H1 (cell line): ENCODE measurements at regions not wholly inside any gene's neighbourhood (a gene's known extent, or its start where the extent isn't known, plus 50 kb on each side); places are given as distances from the start of the nearest gene placed in this dataset.

Experiments
- CTCF ChIA-PET: fragments of 300-600 bp; sonication (Branson Sonifier 250); formaldehyde crosslinking; loops from one replicate; lab custom pipeline; 2021; ENCODE audit not compliant: partially characterized antibody; lab: Charles Lee
- POLR2A ChIA-PET: fragments of 300-600 bp; sonication (Branson Sonifier 250); formaldehyde crosslinking; loops from one replicate; lab custom pipeline; 2021; ENCODE audit warnings: inconsistent platforms; ENCODE audit not compliant: partially characterized antibody; lab: Charles Lee
- DNase-seq, 2 experiments: peaks; one replicate each; pipeline versions ENCODE4 v3.0.0 to v3.0.0-alpha.2; 2010 to 2022; ENCODE audit warnings: low spot score in 2 of 2, low read depth in 1 of 2, mixed read lengths in 1 of 2
- FAIRE-seq: peaks from 2 replicates; lab custom pipeline; 2011; peaks lifted over from hg19 to GRCh38; lab: Jason Lieb, UNC
- H2AFZ ChIP-seq: 2 replicates; pipeline ENCODE4 v1.8.1; 2012; ENCODE audit warnings: low read length, inconsistent platforms
- H2AK5ac ChIP-seq: 2 replicates; pipeline ENCODE4 v1.6.1; 2013; ENCODE audit warnings: low read depth, low read length
- H2BK120ac ChIP-seq: replicated peaks from 2 replicates; pipeline ENCODE3; 2013; ENCODE audit warnings: low read depth, low read length, inconsistent platforms
- H2BK12ac ChIP-seq: 2 replicates; pipeline ENCODE4 v1.6.1; 2013; ENCODE audit warnings: low read depth, low read length
- H2BK15ac ChIP-seq: 2 replicates; pipeline ENCODE4 v1.6.1; 2013; ENCODE audit warnings: low read length
- H2BK20ac ChIP-seq: 2 replicates; pipeline ENCODE4 v1.6.1; 2013; ENCODE audit warnings: low read length
- H2BK5ac ChIP-seq: 2 replicates; pipeline ENCODE4 v1.6.1; 2013; ENCODE audit warnings: low read depth, low read length
- H3K14ac ChIP-seq: 2 replicates; pipeline ENCODE4 v1.6.1; 2013; ENCODE audit warnings: inconsistent platforms; ENCODE audit not compliant: insufficient read length
- H3K18ac ChIP-seq: 2 replicates; pipeline ENCODE4 v1.6.1; 2013; ENCODE audit warnings: low read length; ENCODE audit errors: extremely low read depth
- H3K23ac ChIP-seq: 2 replicates; pipeline ENCODE4 v1.6.1; 2013; ENCODE audit warnings: inconsistent platforms; ENCODE audit not compliant: insufficient read length
- H3K23me2 ChIP-seq: 2 replicates; pipeline ENCODE4 v1.6.1; 2013; ENCODE audit warnings: low read depth, low read length
- H3K27ac ChIP-seq: 2 replicates; pipeline ENCODE4 v1.6.1; 2011; ENCODE audit warnings: low read depth, low read length, inconsistent platforms
- H3K27me3 ChIP-seq, 4 experiments: replicated peaks in 1 of 4; 1 replicate in 1 of 4; 2 replicates in 3 of 4; pipeline versions ENCODE4 v1.6.1 to v1.8.1; 2011 to 2013; ENCODE audit warnings: low read length in 3 of 4, mild to moderate bottlenecking in 3 of 4, inconsistent platforms in 2 of 4, mixed read lengths in 2 of 4, moderate library complexity in 1 of 4; ENCODE audit not compliant: control insufficient read depth in 3 of 4, insufficient read depth in 3 of 4; ENCODE audit errors: extremely low read depth in 1 of 4
- H3K36me3 ChIP-seq, 4 experiments: 2 replicates each; pipeline versions ENCODE4 v1.6.1 to v1.8.1; 2011 to 2013; ENCODE audit warnings: mild to moderate bottlenecking in 4 of 4, low read length in 3 of 4, moderate library complexity in 2 of 4, control low read depth in 1 of 4, inconsistent platforms in 1 of 4; ENCODE audit not compliant: insufficient read depth in 4 of 4, control insufficient read depth in 2 of 4
- H3K4ac ChIP-seq: replicated peaks from 2 replicates; pipeline ENCODE3; 2013; ENCODE audit warnings: low read length, low read depth, mixed read lengths, inconsistent platforms; ENCODE audit not compliant: insufficient read length
- H3K4me1 ChIP-seq, 4 experiments: replicated peaks in 1 of 4; 1 replicate in 1 of 4; 2 replicates in 3 of 4; pipeline versions ENCODE4 v1.6.1 to v1.8.1; 2011 to 2013; ENCODE audit warnings: low read length in 3 of 4, inconsistent platforms in 2 of 4, mixed read lengths in 1 of 4; ENCODE audit not compliant: insufficient read depth in 4 of 4, control insufficient read depth in 3 of 4
- H3K4me2 ChIP-seq, 2 experiments: 2 replicates each; pipeline versions ENCODE4 v1.6.1 to v1.8.1; 2011 to 2013; ENCODE audit warnings: low read depth in 2 of 2, low read length in 2 of 2, control low read depth in 1 of 2, inconsistent platforms in 1 of 2, mild to moderate bottlenecking in 1 of 2; ENCODE audit not compliant: insufficient read depth in 1 of 2
- H3K4me3 ChIP-seq, 4 experiments: fragments of 200-600, 300-600 bp in 1 of 4; sonication (generic), shearing (Covaris generic), sonication (Bioruptor Twin) in 1 of 4; 2 replicates each; pipeline versions ENCODE4 v1.5.1 to v1.8.1; 2011 to 2016; ENCODE audit warnings: low read length in 4 of 4, low read depth in 3 of 4, control low read depth in 2 of 4, inconsistent platforms in 2 of 4, mild to moderate bottlenecking in 2 of 4, mixed read lengths in 1 of 4, moderate library complexity in 1 of 4; ENCODE audit not compliant: insufficient read depth in 2 of 4; ENCODE audit errors: extremely low read depth in 1 of 4
- H3K56ac ChIP-seq: replicated peaks from 2 replicates; pipeline ENCODE3; 2013; ENCODE audit warnings: low read depth, mild to moderate bottlenecking, mixed read lengths, low read length, inconsistent platforms; ENCODE audit not compliant: insufficient read length
- H3K79me1 ChIP-seq: 2 replicates; pipeline ENCODE4 v1.6.1; 2013; ENCODE audit warnings: low read depth, low read length, control low read depth
- H3K79me2 ChIP-seq, 2 experiments: 2 replicates each; pipeline versions ENCODE4 v1.6.1 to v1.8.1; 2012 to 2013; ENCODE audit warnings: low read length in 2 of 2, mild to moderate bottlenecking in 2 of 2, inconsistent platforms in 1 of 2; ENCODE audit not compliant: insufficient read depth in 2 of 2, control insufficient read depth in 1 of 2
- H3K9ac ChIP-seq, 4 experiments: replicated peaks in 1 of 4; 1 replicate in 1 of 4; 2 replicates in 3 of 4; pipeline versions ENCODE4 v1.6.1 to v1.8.1; 2011 to 2013; ENCODE audit warnings: low read depth in 3 of 4, low read length in 3 of 4, control low read depth in 2 of 4, mild to moderate bottlenecking in 2 of 4, moderate library complexity in 2 of 4, inconsistent platforms in 1 of 4; ENCODE audit errors: extremely low read depth in 1 of 4
- H3K9me3 ChIP-seq, 2 experiments: 2 replicates each; pipeline versions ENCODE4 v1.6.1 to v1.8.1; 2012 to 2013; ENCODE audit warnings: mild to moderate bottlenecking in 2 of 2, moderate library complexity in 2 of 2, control low read depth in 1 of 2, inconsistent platforms in 1 of 2, low read depth in 1 of 2, low read length in 1 of 2, mixed read lengths in 1 of 2; ENCODE audit not compliant: insufficient read depth in 2 of 2
- H4K20me1 ChIP-seq, 2 experiments: replicated peaks in 1 of 2; 2 replicates each; pipeline versions ENCODE3 to v1.8.1; 2011 to 2013; ENCODE audit warnings: inconsistent platforms in 2 of 2, low read length in 2 of 2, mild to moderate bottlenecking in 1 of 2; ENCODE audit not compliant: insufficient read depth in 2 of 2, control insufficient read depth in 1 of 2
- H4K5ac ChIP-seq: 2 replicates; pipeline ENCODE4 v1.6.1; 2013; ENCODE audit warnings: low read length, low read depth, mixed read lengths, inconsistent platforms; ENCODE audit not compliant: insufficient read length
- H4K8ac ChIP-seq: 2 replicates; pipeline ENCODE4 v1.8.0; 2013; ENCODE audit warnings: mild to moderate bottlenecking, moderate library complexity, low read length, inconsistent platforms; ENCODE audit not compliant: insufficient read depth; ENCODE audit errors: extremely low read depth
- H4K91ac ChIP-seq: replicated peaks from 2 replicates; pipeline ENCODE3; 2013; ENCODE audit warnings: low read length, mixed read lengths, inconsistent platforms; ENCODE audit not compliant: insufficient read length
- EP300 ChIP-seq, 2 experiments: IDR thresholded peaks; 1 replicate in 1 of 2; 2 replicates in 1 of 2; pipeline ENCODE4 v1.6.1; 2011 to 2012; ENCODE audit warnings: low read depth in 2 of 2, low read length in 2 of 2, mild to moderate bottlenecking in 2 of 2, borderline replicate concordance in 1 of 2, inconsistent platforms in 1 of 2, moderate library complexity in 1 of 2
- HDAC6 ChIP-seq: IDR thresholded peaks from one replicate; pipeline ENCODE4 v1.7.1; 2012; ENCODE audit warnings: low read depth, mild to moderate bottlenecking, inconsistent platforms, low read length, moderate library complexity
- JUND ChIP-seq: IDR thresholded peaks from 2 replicates; pipeline ENCODE4 v1.6.1; 2011; ENCODE audit warnings: mild to moderate bottlenecking, improper control_type of control experiment, low read length
- KDM1A ChIP-seq: fragments of 200-600, 300-600 bp; sonication (generic); IDR thresholded peaks from 2 replicates; pipeline ENCODE4 v1.7.1; 2016; ENCODE audit warnings: mild to moderate bottlenecking, low read length, borderline replicate concordance
- NANOG ChIP-seq: IDR thresholded peaks from 2 replicates; pipeline ENCODE4 v1.6.1; 2011; ENCODE audit warnings: low read length, low read depth, mild to moderate bottlenecking, inconsistent platforms; ENCODE audit not compliant: insufficient read depth, poor library complexity, severe bottlenecking
- POLR2A ChIP-seq, 2 experiments: IDR thresholded peaks; 1 replicate in 1 of 2; 2 replicates in 1 of 2; pipeline ENCODE4 v1.6.1; 2011; ENCODE audit warnings: low read depth in 2 of 2, low read length in 2 of 2, mild to moderate bottlenecking in 2 of 2; ENCODE audit errors: control extremely low read depth in 1 of 2
- POLR2AphosphoS5 ChIP-seq: IDR thresholded peaks from 2 replicates; pipeline ENCODE4 v1.6.1; 2011; ENCODE audit warnings: low read depth, low read length
- RAD21 ChIP-seq, 2 experiments: IDR thresholded peaks in 1 of 2; conservative IDR thresholded peaks in 1 of 2; 2 replicates each; pipeline ENCODE4 v1.6.1; 2011; ENCODE audit warnings: low read depth in 2 of 2, low read length in 2 of 2, improper control_type of control experiment in 1 of 2, inconsistent platforms in 1 of 2, mild to moderate bottlenecking in 1 of 2, moderate library complexity in 1 of 2
- SUZ12 ChIP-seq: fragments of 200-600 bp; sonication (generic); IDR thresholded peaks from 2 replicates; pipeline ENCODE4 v1.6.1; 2012; ENCODE audit warnings: mild to moderate bottlenecking, inconsistent platforms, low read length, moderate library complexity, mixed read lengths
- TAF7 ChIP-seq: optimal IDR thresholded peaks from 2 replicates; pipeline ENCODE3; 2011; ENCODE audit warnings: low read depth, mild to moderate bottlenecking, inconsistent platforms, low read length, moderate library complexity, borderline replicate concordance
- TEAD4 ChIP-seq: IDR thresholded peaks from 2 replicates; pipeline ENCODE4 v1.6.1; 2012; ENCODE audit warnings: low read depth, low read length, inconsistent platforms, mixed read lengths
- WGBS, 2 experiments: shearing (Covaris generic) in 1 of 2; methylation state at CpG; one replicate each; pipeline versions ENCODE4 v1.1.6 to v1.1.7; 2013 to 2015; ENCODE audit warnings: low lambda C conversion rate in 2 of 2, mixed read lengths in 2 of 2, inconsistent platforms in 1 of 2, low coverage in 1 of 2, missing lambda C conversion rate in 1 of 2; ENCODE audit not compliant: insufficient replicate concordance in 2 of 2, insufficient coverage in 1 of 2, insufficient read length in 1 of 2; ENCODE audit errors: extremely low coverage in 1 of 2, missing lambda C conversion rate in 1 of 2; 5-methylcytosine and 5-hydroxymethylcytosine counted together

DNA sequence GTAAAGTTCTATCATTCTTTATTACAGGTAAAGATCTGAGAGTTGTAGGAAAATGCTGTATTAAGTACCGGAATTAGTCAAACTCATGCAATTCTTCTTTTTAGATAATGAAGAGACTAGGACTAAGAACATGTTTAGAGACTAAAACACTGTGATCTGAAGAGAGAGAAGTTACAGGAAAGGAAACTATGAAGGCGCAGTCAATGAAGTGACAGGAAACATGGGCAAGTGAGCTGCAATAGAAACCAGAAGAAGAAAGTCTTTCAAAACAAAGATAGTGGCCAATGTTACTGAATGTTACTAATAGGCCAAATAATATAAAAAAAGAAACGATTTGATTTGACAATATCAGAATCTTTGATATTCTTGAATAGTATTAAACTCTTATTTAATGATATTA, 659.4 kb upstream of the RGS18 start:
- H3K4ac ChIP-seq, result no peak overlapping the region
- H3K9ac ChIP-seq, result no peak overlapping the region
- no peak overlapping the region for H2BK20ac ChIP-seq
- no peak overlapping the region for H3K14ac ChIP-seq
- no peak overlapping the region for H3K4me3 ChIP-seq
- no peak overlapping the region for H3K27ac ChIP-seq
- H3K4me2 ChIP-seq, result no peak overlapping the region
- H3K56ac ChIP-seq, result no peak overlapping the region
- H2BK12ac ChIP-seq, result no peak overlapping the region
- FAIRE-seq, result no peak
- H4K20me1 ChIP-seq, result no peaks in the 10 kb centered on the region
- no peaks in the 10 kb centered on the region for H3K79me2 ChIP-seq
- CTCF ChIA-PET, result interaction anchor here (1.7 kb wide), 1 partner anchor 12 kb away, joined by 3 read pairs; no protein-coding TSS in a partner anchor
- WGBS, 2 experiments, result 94% methylated on average over 3 of the region's 3 CpGs; no CpG with 5 or more reads in 1 of the 2 experiments
- H3K79me1 ChIP-seq, result no peaks in the 10 kb centered on the region
- H3K27me3 ChIP-seq, result no peaks in the 10 kb centered on the region
- no peaks in the 10 kb centered on the region; the same call in 1 of the 2 replicates for H3K23me2 ChIP-seq
- H3K4me1 ChIP-seq, result no peaks in the 10 kb centered on the region
- no peak overlapping the region for H2BK120ac ChIP-seq
- no peak overlapping the region for H3K18ac ChIP-seq
- DNase-seq, result no peak
- TF ChIP-seq RAD21 (IDR thresholded peaks at IDR 0.05 in 1 of 2, conservative IDR thresholded peaks at IDR 0.05 in 1 of 2; ENCODE audit: low read depth in 2 of 2, low read length in 2 of 2), result no peak
- no peak for TF ChIP-seq NANOG
- no peak for TF ChIP-seq EP300 (IDR thresholded peaks at IDR 0.05; ENCODE audit: borderline replicate concordance in 1 of 2, low read depth in 2 of 2, low read length in 2 of 2)
- no peak for TF ChIP-seq TEAD4
- no peak for TF ChIP-seq HDAC6
- no peak for TF ChIP-seq POLR2AphosphoS5
- TF ChIP-seq KDM1A, result no peak
- no peak for TF ChIP-seq SUZ12
- no peak for TF ChIP-seq TAF7
- TF ChIP-seq JUND, result no peak
- no peak for TF ChIP-seq POLR2A (IDR thresholded peaks at IDR 0.05; ENCODE audit: control extremely low read depth in 1 of 2, low read depth in 2 of 2, low read length in 2 of 2)
- no peak overlapping the region for H4K8ac ChIP-seq
- H4K5ac ChIP-seq, result no peak overlapping the region
- H3K9me3 ChIP-seq, result no peaks in the 10 kb centered on the region; a peak in 1 of 4 replicates
- POLR2A ChIA-PET, result no interaction called here
- H2AFZ ChIP-seq, result no peak overlapping the region
- no peak overlapping the region for H4K91ac ChIP-seq
- H2BK5ac ChIP-seq, result no peak overlapping the region
- no peak overlapping the region for H3K23ac ChIP-seq
- no peak overlapping the region for H2AK5ac ChIP-seq
- no peak overlapping the region for H2BK15ac ChIP-seq
- no peaks in the 10 kb centered on the region for H3K36me3 ChIP-seq
